ENCODE measurements at regions not wholly inside any gene's neighbourhood (a gene's known extent, or its start where the extent isn't known, plus 50 kb on each side); places are given as distances from the start of the nearest gene placed in this dataset.

- in situ Hi-C loops (cut with MboI; ENCODE audit: low sequenced_read_pairs) = no loop called here
These were observed 187.6 kb upstream of the CST7 start for GRCh38 chr20:24761220-24762065.

GRCh38 chr20:24762371-24762770 is 186.7 kb upstream of the CST7 start:
- in situ Hi-C loops (cut with MboI; ENCODE audit: low sequenced_read_pairs) = no loop called here

- in situ Hi-C loops (cut with MboI; ENCODE audit: low sequenced_read_pairs) = no loop called here
These were observed 186.2 kb upstream of the CST7 start for GRCh38 chr20:24762791-24763350.

- in situ Hi-C loops (cut with MboI; ENCODE audit: low sequenced_read_pairs) = no loop called here
These were observed 185.6 kb upstream of the CST7 start for GRCh38 chr20:24763386-24764026.

GRCh38 chr20:24764027-24764793 is 184.9 kb upstream of the CST7 start:
- in situ Hi-C loops (cut with MboI; ENCODE audit: low sequenced_read_pairs) = no loop called here

GRCh38 chr20:24764794-24765202 is 184.3 kb upstream of the CST7 start:
- in situ Hi-C loops (cut with MboI; ENCODE audit: low sequenced_read_pairs) = no loop called here

GRCh38 chr20:24765316-24766142 is 183.5 kb upstream of the CST7 start:
- in situ Hi-C loops (cut with MboI; ENCODE audit: low sequenced_read_pairs) = no loop called here

GRCh38 chr20:24766143-24766527 is 182.9 kb upstream of the CST7 start:
- in situ Hi-C loops (cut with MboI; ENCODE audit: low sequenced_read_pairs) = no loop called here

GRCh38 chr20:24766826-24767622 is 182.0 kb upstream of the CST7 start:
- in situ Hi-C loops (cut with MboI; ENCODE audit: low sequenced_read_pairs) = no loop called here

GRCh38 chr20:24767623-24768100 is 181.4 kb upstream of the CST7 start:
- in situ Hi-C loops (cut with MboI; ENCODE audit: low sequenced_read_pairs) = no loop called here

- in situ Hi-C loops (cut with MboI; ENCODE audit: low sequenced_read_pairs) = no loop called here
These were observed 180.8 kb upstream of the CST7 start for GRCh38 chr20:24768201-24768636.

GRCh38 chr20:24768713-24769601 is 180.1 kb upstream of the CST7 start:
- in situ Hi-C loops (cut with MboI; ENCODE audit: low sequenced_read_pairs) = no loop called here

- in situ Hi-C loops (cut with MboI; ENCODE audit: low sequenced_read_pairs) = no loop called here
These were observed 179.0 kb upstream of the CST7 start for GRCh38 chr20:24769878-24770627.

GRCh38 chr20:24770628-24771541 is 178.2 kb upstream of the CST7 start:
- in situ Hi-C loops (cut with MboI; ENCODE audit: low sequenced_read_pairs) = no loop called here

- in situ Hi-C loops (cut with MboI; ENCODE audit: low sequenced_read_pairs) = no loop called here
These were observed 177.5 kb upstream of the CST7 start for GRCh38 chr20:24771542-24772061.

GRCh38 chr20:24772667-24773066 is 176.4 kb upstream of the CST7 start:
- in situ Hi-C loops (cut with MboI; ENCODE audit: low sequenced_read_pairs) = no loop called here
